Activated T-cell treated with anti-CD3 and anti-CD28 coated beads, Interleukin-2, amount 50 U/mL, for 1 hour (primary cell): ENCODE measurements at regions not wholly inside any gene's neighbourhood (a gene's known extent, or its start where the extent isn't known, plus 50 kb on each side); places are given as distances from the start of the nearest gene placed in this dataset.
"Not testable (repeated sequence)": the region's sequence is repeated elsewhere in the genome, so short reads cannot be mapped to it uniquely, and the experiment has no call there.

Experiments used
- DNase-seq: peaks from one replicate; pipeline ENCODE4 v3.0.0-alpha.2; 2020

- no peak for DNase-seq
These were observed 533.4 kb downstream of the CSNK1G3 start for GRCh38 chr5:124045412-124045811.

GRCh38 chr5:124044613-124045012 lies 532.6 kb downstream of the CSNK1G3 start:
- no peak for DNase-seq

GRCh38 chr5:124043456-124043855 lies 531.5 kb downstream of the CSNK1G3 start:
- DNase-seq: no peak

- DNase-seq: no peak
These were observed 528.8 kb downstream of the CSNK1G3 start for GRCh38 chr5:124040799-124041198.

DNA sequence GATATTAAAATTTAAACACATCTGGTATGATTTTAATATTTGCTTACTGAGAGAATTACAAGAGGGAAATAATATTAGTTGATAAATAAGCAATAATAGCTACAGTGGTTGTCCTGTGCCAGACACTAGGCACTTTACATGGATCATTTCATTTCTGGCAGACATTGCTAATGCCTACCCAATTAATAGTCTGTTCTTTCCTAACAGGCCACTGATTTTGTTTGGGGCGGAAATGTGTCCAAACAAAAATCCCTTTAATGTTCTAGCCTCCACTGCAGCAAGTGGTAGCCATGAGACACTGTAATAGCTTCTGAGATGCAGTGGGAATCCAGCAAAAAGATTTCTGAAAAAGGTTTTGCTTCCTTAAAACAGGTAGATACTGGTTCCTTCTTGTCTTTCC lies 527.4 kb downstream of the CSNK1G3 start:
- DNase-seq: no peak

DNA sequence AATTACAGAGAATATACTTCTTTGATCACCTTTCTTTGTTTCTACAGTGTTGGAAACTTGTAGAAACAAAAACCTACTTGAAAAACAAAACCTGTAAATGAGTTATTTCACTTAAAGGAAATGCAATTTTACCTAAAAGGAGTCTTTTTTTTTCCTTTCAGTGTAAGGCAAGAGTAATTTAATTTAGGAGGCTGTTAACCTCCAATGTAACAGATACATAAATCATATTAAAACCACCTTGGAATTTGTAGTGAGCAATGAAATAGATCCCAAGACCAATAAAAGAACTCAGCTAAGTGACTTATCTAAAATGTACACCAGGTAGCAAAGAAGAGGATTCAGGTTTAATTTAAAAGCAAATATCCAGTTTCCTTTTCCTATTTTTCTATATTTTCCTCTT lies 524.8 kb downstream of the CSNK1G3 start:
- no peak for DNase-seq

- no peak for DNase-seq
These were observed 523.0 kb downstream of the CSNK1G3 start for GRCh38 chr5:124034963-124035362.

DNA sequence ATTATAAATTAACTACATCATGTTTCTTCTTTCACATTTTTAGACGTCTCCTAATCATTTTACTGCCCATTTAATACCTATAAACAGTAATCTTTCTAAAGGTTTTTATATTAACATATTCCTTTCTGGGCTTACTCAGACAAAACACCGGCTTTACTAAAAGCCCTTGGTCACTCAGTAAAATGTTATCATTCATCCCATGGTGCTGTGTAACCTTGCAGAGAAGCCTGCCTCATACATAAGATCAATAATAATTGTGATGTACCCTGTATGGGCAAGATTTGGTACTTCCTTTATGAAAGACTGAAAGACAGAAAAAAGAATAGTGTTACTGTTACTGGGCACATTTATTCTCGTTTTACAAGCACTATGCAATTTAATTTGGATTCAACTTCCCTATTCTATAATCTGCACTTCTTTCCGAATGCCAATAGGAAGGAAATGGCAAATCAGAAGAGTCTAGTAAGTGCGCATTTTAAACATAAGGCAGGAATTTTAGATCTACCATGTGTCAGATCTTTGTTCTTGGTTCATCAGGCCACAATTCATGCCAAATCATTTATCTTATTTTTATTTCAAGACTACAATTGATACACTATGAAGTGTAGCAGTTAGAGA lies 522.2 kb downstream of the CSNK1G3 start:
- DNase-seq: no peak

DNA sequence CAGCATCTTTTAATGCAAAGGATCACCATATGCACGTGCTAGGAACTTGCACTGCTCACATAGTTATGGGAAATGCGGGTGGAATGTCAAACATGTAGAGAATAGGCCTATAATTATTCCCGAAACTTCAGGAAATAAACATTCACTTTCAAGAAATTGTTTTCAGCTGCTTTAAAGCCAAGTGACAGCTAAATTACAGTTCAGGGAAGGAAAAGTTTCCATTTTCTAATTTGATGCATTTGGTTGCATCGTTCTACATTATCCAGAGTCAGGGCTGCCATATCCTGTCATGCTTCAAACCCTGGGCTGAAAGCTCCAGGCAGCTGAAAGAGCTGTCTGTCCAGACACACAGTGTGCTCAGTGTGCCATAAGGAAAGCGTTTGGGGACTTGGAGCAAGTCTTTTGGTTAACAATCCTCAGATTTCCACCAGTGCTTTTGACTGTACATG lies 518.1 kb downstream of the CSNK1G3 start:
- no peak for DNase-seq

- no peak for DNase-seq
These were observed 515.5 kb downstream of the CSNK1G3 start for GRCh38 chr5:124027441-124027840.

DNA sequence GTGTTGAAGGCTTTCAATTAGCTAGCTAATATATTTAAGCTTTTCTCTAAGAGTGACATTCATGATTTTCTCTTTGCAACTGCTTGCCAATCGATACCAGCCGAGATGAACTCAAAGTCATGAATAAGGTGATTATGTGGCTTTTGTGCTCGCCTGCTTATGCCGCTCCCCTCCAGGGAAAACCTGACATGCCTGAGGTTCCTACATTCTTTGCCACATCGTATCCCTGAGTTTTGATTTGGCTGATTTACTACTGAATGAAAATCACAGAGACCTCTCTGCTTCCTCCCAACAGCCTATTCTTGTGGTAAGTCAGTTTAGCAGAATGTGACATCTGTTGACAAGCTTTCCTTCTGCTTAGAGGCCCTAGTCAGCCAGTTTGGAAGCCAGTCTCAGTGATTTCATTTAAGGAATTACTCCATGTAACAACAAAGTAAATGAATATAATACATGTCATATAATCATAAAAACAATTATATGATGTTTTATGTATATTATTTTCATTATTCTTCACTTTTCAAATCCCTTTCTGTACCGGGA lies 513.4 kb downstream of the CSNK1G3 start:
- no peak for DNase-seq

- DNase-seq: no peak
These were observed 511.0 kb downstream of the CSNK1G3 start for GRCh38 chr5:124022966-124023365.

GRCh38 chr5:124021776-124022175 lies 509.8 kb downstream of the CSNK1G3 start:
- no peak for DNase-seq

DNA sequence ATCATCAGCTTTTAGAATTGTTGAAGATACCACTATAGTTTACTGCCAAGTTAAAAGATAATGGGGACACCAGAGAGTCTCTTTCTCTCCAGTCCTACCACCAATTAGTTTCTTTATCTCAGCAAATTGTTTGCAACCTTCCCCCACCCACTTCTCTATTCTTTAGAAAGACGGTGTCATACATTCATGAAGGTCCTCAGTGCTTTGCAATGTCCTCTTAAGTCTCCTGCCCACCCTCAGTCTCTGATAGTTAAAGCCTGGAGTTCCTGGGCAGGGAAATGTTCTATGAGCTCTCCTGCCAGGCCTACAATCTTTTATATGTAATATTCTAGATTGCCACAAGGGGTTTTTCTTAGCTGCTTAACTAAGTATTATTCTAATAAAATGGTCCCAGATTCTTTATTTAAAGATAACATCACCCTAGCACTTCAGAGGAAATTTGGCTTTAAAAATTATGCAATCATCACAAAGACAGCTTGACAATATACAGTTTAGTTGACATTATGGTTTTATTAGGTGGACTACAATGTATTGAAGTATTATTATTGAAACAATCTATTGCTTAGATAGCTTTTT lies 509.2 kb downstream of the CSNK1G3 start:
- DNase-seq: no peak

DNA sequence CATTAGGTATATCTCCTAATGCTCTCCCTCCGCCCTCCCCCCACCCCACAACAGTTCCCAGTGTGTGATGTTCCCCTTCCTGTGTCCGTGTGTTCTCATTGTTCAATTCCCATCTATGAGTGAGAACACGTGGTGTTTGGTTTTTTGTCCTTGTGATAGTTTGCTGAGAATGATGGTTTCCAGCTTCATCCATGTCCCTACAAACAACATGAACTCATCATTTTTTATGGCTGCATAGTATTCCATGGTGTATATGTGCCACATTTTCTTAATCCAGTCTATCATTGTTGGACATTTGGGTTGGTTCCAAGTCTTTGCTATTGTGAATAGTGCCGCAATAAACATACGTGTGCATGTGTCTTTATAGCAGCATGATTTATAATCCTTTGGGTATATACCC lies 505.3 kb downstream of the CSNK1G3 start:
- not testable (repeated sequence) for DNase-seq

GRCh38 chr5:124007675-124008398 lies 495.9 kb downstream of the CSNK1G3 start:
- no peak for DNase-seq

GRCh38 chr5:124001036-124001615 lies 489.1 kb downstream of the CSNK1G3 start:
- no peak for DNase-seq

- no peak for DNase-seq
These were observed 488.6 kb downstream of the CSNK1G3 start for GRCh38 chr5:124000538-124000937.

GRCh38 chr5:123997462-123998215 lies 485.7 kb downstream of the CSNK1G3 start:
- DNase-seq: no peak

DNA sequence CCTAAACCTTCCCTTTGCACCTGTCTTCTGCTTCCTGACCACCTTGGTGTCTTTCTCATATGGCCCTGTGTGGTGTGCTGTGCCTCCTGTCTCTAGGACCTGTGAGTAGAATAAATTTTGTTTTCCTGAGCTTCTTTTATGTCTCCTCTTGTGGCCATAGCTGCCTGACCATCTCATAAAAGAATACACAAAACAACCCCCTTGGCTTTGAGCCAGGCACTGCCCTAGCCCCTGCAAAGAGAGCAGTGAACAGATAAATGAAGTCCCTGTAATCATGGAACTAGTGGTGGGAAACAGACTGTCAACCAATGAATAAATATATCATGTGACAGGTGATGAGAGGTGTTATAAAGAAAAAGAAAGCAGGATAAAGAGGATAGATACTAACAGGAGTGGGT lies 485.1 kb downstream of the CSNK1G3 start:
- no peak for DNase-seq

- no peak for DNase-seq
These were observed 480.7 kb downstream of the CSNK1G3 start for GRCh38 chr5:123992641-123993040.

- no peak for DNase-seq
These were observed 476.0 kb downstream of the CSNK1G3 start for GRCh38 chr5:123987956-123988355.
